Tibial nerve (tissue), 4 donors: ENCODE measurements at regions not wholly inside any gene's neighbourhood (a gene's known extent, or its start where the extent isn't known, plus 50 kb on each side); places are given as distances from the start of the nearest gene placed in this dataset.

Experiments used
- DNase-seq, 2 donors: peaks; one replicate each; pipeline ENCODE4 v3.0.0-alpha.2; 2019; ENCODE audit warnings: low spot score in 2 of 2
- H3K27ac ChIP-seq, 4 donors: fragments of 200-600 bp; sonication (generic) in 3 of 4; one replicate each; pipeline ENCODE4 v1.5.1; 2017 to 2019; ENCODE audit warnings: mild to moderate bottlenecking in 1 of 4
- H3K27me3 ChIP-seq, 2 donors: fragments of 200-600 bp; sonication (generic) in 1 of 2; one replicate each; pipeline versions ENCODE4 v1.5.1 to v1.6.0; 2017 to 2019
- H3K36me3 ChIP-seq, 3 donors: fragments of 200-600 bp; sonication (generic); one replicate each; pipeline ENCODE4 v1.5.1; 2018 to 2019
- H3K4me1 ChIP-seq, 4 donors: fragments of 200-600 bp; sonication (generic) in 3 of 4; one replicate each; pipeline ENCODE4 v1.5.1; 2017 to 2019
- H3K4me3 ChIP-seq, 4 donors: fragments of 200-600 bp; sonication (generic) in 3 of 4; one replicate each; pipeline ENCODE4 v1.5.1; 2017 to 2019; ENCODE audit warnings: mild to moderate bottlenecking in 1 of 4, moderate library complexity in 1 of 4
- H3K9me3 ChIP-seq, 4 donors: fragments of 200-600 bp; sonication (generic) in 3 of 4; one replicate each; pipeline ENCODE4 v1.5.1; 2017 to 2019
- EP300 ChIP-seq, 2 donors: sonication (generic); formaldehyde crosslinking; IDR thresholded peaks; one replicate each; pipeline ENCODE4 v1.6.1; 2017; ENCODE audit warnings: antibody characterized with exemption in 2 of 2, mild to moderate bottlenecking in 1 of 2
- POLR2A ChIP-seq, 2 donors: fragments of 450-650 bp; IDR thresholded peaks; one replicate each; pipeline ENCODE4 v1.6.1; 2017; ENCODE audit warnings: antibody characterized with exemption in 2 of 2, mild to moderate bottlenecking in 2 of 2, moderate library complexity in 2 of 2
- WGBS, 2 donors: methylation state at CpG; one replicate each; pipeline ENCODE4 v1.1.5; 2018; 5-methylcytosine and 5-hydroxymethylcytosine counted together
- TF ChIP-seq, protein P1 (sequence below), 5 experiments: fragments of 200-600 bp in 3 of 5; fragments of 450-650 bp in 2 of 5; sonication (generic) in 3 of 5; IDR thresholded peaks; one replicate each; pipeline ENCODE4 v1.5.1; 2016 to 2019; ENCODE audit warnings: antibody characterized with exemption in 5 of 5, mild to moderate bottlenecking in 3 of 5, moderate library complexity in 2 of 5

DNA sequence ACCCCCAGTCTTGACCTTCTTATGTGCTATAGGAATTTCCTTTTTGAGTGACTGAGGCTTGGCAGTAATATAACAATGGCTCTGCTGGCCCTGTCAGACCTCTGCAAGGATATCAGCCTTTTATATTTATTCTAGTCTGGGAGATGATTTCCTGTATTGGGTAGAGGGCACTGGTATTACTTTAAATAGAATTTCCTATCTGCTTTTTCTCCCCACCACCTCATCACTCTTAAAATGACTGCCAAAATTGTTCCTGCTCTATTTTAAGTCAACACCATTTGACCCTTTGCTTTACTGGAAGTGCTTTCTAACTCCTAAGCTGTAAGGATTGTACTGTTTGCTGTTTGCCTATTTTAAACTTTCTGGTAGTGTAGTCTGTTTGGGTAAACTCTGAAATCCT, 658.4 kb upstream of the FSHR start:
- H3K27me3 ChIP-seq = no peaks in the 10 kb centered on the region
- H3K9me3 ChIP-seq = no peaks in the 10 kb centered on the region
- no peaks in the 10 kb centered on the region for H3K36me3 ChIP-seq

DNA sequence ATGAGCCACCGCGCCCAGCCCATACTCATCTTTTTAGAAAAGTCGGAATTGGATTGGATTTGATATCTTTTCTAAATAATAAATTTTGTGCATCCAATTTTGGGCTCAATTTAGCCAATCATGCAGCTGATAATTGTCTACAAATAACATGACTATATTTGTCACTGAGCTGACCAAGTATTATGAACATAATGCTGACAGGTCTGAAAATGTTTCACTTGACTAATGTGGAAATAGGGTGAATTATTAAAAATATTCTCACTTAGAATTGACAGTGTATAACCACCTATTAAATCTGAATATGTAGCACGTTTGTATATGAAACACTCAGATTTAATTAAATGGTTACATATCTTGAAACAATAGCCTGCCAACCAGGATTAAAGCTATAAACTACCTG, 657.2 kb upstream of the FSHR start:
- WGBS, 2 donors = 76 to 96% methylated on average over 4 of the region's 4 CpGs
- H3K27me3 ChIP-seq = no peaks in the 10 kb centered on the region
- DNase-seq = no peak
- H3K4me1 ChIP-seq = no peaks in the 10 kb centered on the region
- H3K27ac ChIP-seq = no peak overlapping the region
- H3K9me3 ChIP-seq = no peaks in the 10 kb centered on the region
- TF ChIP-seq, protein P1, sequence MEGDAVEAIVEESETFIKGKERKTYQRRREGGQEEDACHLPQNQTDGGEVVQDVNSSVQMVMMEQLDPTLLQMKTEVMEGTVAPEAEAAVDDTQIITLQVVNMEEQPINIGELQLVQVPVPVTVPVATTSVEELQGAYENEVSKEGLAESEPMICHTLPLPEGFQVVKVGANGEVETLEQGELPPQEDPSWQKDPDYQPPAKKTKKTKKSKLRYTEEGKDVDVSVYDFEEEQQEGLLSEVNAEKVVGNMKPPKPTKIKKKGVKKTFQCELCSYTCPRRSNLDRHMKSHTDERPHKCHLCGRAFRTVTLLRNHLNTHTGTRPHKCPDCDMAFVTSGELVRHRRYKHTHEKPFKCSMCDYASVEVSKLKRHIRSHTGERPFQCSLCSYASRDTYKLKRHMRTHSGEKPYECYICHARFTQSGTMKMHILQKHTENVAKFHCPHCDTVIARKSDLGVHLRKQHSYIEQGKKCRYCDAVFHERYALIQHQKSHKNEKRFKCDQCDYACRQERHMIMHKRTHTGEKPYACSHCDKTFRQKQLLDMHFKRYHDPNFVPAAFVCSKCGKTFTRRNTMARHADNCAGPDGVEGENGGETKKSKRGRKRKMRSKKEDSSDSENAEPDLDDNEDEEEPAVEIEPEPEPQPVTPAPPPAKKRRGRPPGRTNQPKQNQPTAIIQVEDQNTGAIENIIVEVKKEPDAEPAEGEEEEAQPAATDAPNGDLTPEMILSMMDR (IDR thresholded peaks at IDR 0.05) = no peak
- no peak for TF ChIP-seq POLR2A (IDR thresholded peaks at IDR 0.05)
- no peak for TF ChIP-seq EP300 (IDR thresholded peaks at IDR 0.05)
- H3K36me3 ChIP-seq = no peaks in the 10 kb centered on the region
- H3K4me3 ChIP-seq = no peak overlapping the region

More for the DNA sequence above, 658.4 kb upstream of the FSHR start:
- H3K4me3 ChIP-seq = no peak overlapping the region
- DNase-seq = no peak
- H3K27ac ChIP-seq = no peak overlapping the region
- H3K4me1 ChIP-seq = no peaks in the 10 kb centered on the region
- no peak for TF ChIP-seq POLR2A (IDR thresholded peaks at IDR 0.05)
- TF ChIP-seq, protein P1 (IDR thresholded peaks at IDR 0.05) = no peak
- no peak for TF ChIP-seq EP300 (IDR thresholded peaks at IDR 0.05)

DNA sequence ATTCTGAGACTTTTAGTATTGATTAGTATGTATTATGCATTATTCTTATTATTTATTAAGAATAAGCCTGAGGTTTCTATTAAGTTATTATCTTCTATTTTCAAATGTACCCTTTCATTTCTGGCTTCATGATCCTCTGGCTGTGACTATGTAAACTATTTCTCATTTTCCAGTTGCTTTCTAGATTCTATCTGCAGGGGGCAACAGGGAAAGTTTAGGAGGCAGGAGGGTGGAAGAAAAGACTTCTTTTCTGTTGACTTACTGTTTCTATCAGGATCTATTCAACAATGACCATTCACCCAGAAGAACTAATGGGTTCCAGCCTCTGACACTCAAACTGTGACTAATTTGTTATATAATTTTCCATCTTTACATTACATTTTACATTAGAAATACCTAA, 653.4 kb upstream of the FSHR start:
- no peak for DNase-seq
- Histone ChIP-seq H3K27me3 (no peaks in the 10 kb centered on the region), H3K4me3 (no peak overlapping the region), H3K9me3 (no peaks in the 10 kb centered on the region), H3K27ac (no peak overlapping the region), H3K4me1 (no peaks in the 10 kb centered on the region), H3K36me3 (no peaks in the 10 kb centered on the region)
- TF ChIP-seq EP300 (IDR thresholded peaks at IDR 0.05) (no peak), POLR2A (IDR thresholded peaks at IDR 0.05) (no peak)
- TF ChIP-seq, protein P1 (IDR thresholded peaks at IDR 0.05) = no peak

DNA sequence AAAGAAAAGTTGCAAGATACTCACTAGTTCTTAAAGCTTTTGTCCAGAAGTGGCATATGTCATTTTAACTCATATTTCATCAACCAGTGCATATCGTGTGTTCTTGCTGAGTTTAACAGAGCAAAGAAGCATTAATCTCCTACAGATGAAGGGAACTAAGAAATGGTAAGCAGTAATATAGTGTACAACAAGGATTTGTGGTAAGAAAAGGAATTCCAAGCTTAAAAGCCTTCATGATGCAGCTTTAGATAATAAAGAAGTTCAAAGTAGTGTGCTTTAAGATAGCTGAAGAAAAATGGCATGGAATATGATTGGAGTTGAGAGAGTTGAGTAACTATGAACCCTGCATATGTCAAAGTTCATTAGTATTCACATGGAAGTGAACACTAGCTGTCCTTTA, 649.8 kb upstream of the FSHR start:
- 65 to 68% methylated on average over 1 of the region's 1 CpG for WGBS, 2 donors
- H3K4me1 ChIP-seq = no peaks in the 10 kb centered on the region
- no peaks in the 10 kb centered on the region for H3K9me3 ChIP-seq
- H3K36me3 ChIP-seq = no peaks in the 10 kb centered on the region
- H3K27ac ChIP-seq = no peak overlapping the region
- H3K27me3 ChIP-seq = no peaks in the 10 kb centered on the region
- TF ChIP-seq POLR2A (IDR thresholded peaks at IDR 0.05) = no peak
- TF ChIP-seq, protein P1 (IDR thresholded peaks at IDR 0.05) = no peak
- TF ChIP-seq EP300 (IDR thresholded peaks at IDR 0.05) = no peak
- no peak overlapping the region for H3K4me3 ChIP-seq
- DNase-seq = no peak

DNA sequence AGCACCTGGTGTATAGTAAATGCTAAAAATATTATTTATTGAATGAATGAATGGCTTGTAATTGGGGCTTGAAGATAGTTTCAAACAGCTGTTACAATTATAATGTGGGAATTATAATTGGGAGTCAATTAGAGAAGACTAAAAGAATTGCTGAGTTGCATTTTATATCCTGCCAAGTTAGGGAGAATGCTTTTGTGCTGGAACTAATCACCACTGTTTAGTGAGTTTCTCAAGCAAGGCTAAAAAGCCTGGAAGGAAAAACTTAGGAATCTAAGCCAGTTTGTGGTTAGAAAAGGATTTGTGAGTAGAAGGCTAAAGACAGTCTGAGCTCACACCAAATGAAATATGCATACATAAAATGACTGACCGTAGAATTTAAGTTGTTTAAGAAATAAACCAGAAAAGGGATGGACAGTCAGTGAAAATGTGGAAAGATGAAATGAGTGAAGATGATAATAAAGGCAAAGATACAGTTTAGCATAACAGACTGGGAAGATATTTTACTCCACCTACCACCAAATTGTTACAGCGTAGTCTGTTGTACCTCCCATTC, 647.7 kb upstream of the FSHR start:
- no peaks in the 10 kb centered on the region for H3K9me3 ChIP-seq
- H3K27ac ChIP-seq = no peak overlapping the region
- 62 to 70% methylated on average over 2 of the region's 2 CpGs for WGBS, 2 donors
- TF ChIP-seq EP300 (IDR thresholded peaks at IDR 0.05) (no peak), POLR2A (IDR thresholded peaks at IDR 0.05) (no peak)
- TF ChIP-seq, protein P1 (IDR thresholded peaks at IDR 0.05) = no peak
- H3K36me3 ChIP-seq = no peaks in the 10 kb centered on the region
- H3K4me3 ChIP-seq = no peak overlapping the region
- H3K27me3 ChIP-seq = no peaks in the 10 kb centered on the region
- no peak for DNase-seq
- H3K4me1 ChIP-seq = no peaks in the 10 kb centered on the region
